ENCODE measurements at regions not wholly inside any gene's neighbourhood (a gene's known extent, or its start where the extent isn't known, plus 50 kb on each side); places are given as distances from the start of the nearest gene placed in this dataset.
"Not testable (repeated sequence)": the region's sequence is repeated elsewhere in the genome, so short reads cannot be mapped to it uniquely, and the experiment has no call there.

- peak; percentile 37 for DNase-seq (ENCODE audit: low read depth, low spot score)
These were observed 545.8 kb downstream of the LIG4 start for GRCh38 chr13:107669391-107669993.

GRCh38 chr13:107665926-107666458 is 549.3 kb downstream of the LIG4 start:
- DNase-seq (ENCODE audit: low read depth, low spot score) = no peak

GRCh38 chr13:107650081-107650701 is 565.1 kb downstream of the LIG4 start:
- DNase-seq (ENCODE audit: low read depth, low spot score) = peak; percentile 82

- DNase-seq (ENCODE audit: low read depth, low spot score) = no peak
These were observed 566.3 kb downstream of the LIG4 start for GRCh38 chr13:107649079-107649478.

GRCh38 chr13:107644136-107644535 is 571.2 kb downstream of the LIG4 start:
- no peak for DNase-seq (ENCODE audit: low read depth, low spot score)

- DNase-seq (ENCODE audit: low read depth, low spot score) = no peak
These were observed 571.7 kb downstream of the LIG4 start for GRCh38 chr13:107643615-107644014.

GRCh38 chr13:107642831-107643230 is 572.5 kb downstream of the LIG4 start:
- DNase-seq (ENCODE audit: low read depth, low spot score) = no peak

GRCh38 chr13:107641574-107641973 is 573.8 kb downstream of the LIG4 start:
- DNase-seq (ENCODE audit: low read depth, low spot score) = no peak

- no peak for DNase-seq (ENCODE audit: low read depth, low spot score)
These were observed 589.7 kb downstream of the LIG4 start for GRCh38 chr13:107625648-107626047.

- no peak for DNase-seq (ENCODE audit: low read depth, low spot score)
These were observed 597.8 kb downstream of the LIG4 start for GRCh38 chr13:107617527-107617926.

- DNase-seq (ENCODE audit: low read depth, low spot score) = no peak
These were observed 603.0 kb downstream of the LIG4 start for GRCh38 chr13:107612376-107612775.

- DNase-seq (ENCODE audit: low read depth, low spot score) = no peak
These were observed 606.6 kb downstream of the LIG4 start for GRCh38 chr13:107608736-107609135.

- DNase-seq (ENCODE audit: low read depth, low spot score) = no peak
These were observed 614.4 kb downstream of the LIG4 start for GRCh38 chr13:107600971-107601370.

GRCh38 chr13:107596306-107596705 is 619.0 kb downstream of the LIG4 start:
- DNase-seq (ENCODE audit: low read depth, low spot score) = not testable (repeated sequence)

- no peak for DNase-seq (ENCODE audit: low read depth, low spot score)
These were observed 624.8 kb downstream of the LIG4 start for GRCh38 chr13:107590556-107590955.

- DNase-seq (ENCODE audit: low read depth, low spot score) = no peak
These were observed 627.7 kb downstream of the LIG4 start for GRCh38 chr13:107587681-107588080.

- no peak for DNase-seq (ENCODE audit: low read depth, low spot score)
These were observed 629.1 kb downstream of the LIG4 start for GRCh38 chr13:107586216-107586615.

- no peak for DNase-seq (ENCODE audit: low read depth, low spot score)
These were observed 629.7 kb downstream of the LIG4 start for GRCh38 chr13:107585469-107586180.

- DNase-seq (ENCODE audit: low read depth, low spot score) = no peak
These were observed 633.2 kb downstream of the LIG4 start for GRCh38 chr13:107582171-107582570.

- DNase-seq (ENCODE audit: low read depth, low spot score) = peak; percentile 42
These were observed 634.5 kb downstream of the LIG4 start for GRCh38 chr13:107580741-107581412.

GRCh38 chr13:107576430-107576829 is 638.9 kb downstream of the LIG4 start:
- no peak for DNase-seq (ENCODE audit: low read depth, low spot score)
